Testis (tissue), 2 donors: ENCODE measurements at regions not wholly inside any gene's neighbourhood (a gene's known extent, or its start where the extent isn't known, plus 50 kb on each side); places are given as distances from the start of the nearest gene placed in this dataset.

Source experiments
- CTCF ChIP-seq, 3 experiments: fragments of 450-650 bp in 2 of 3; fragments of 200-600 bp in 1 of 3; sonication (generic) in 1 of 3; IDR thresholded peaks; one replicate each; pipeline ENCODE4 v1.5.1; 2016 to 2019; ENCODE audit warnings: antibody characterized with exemption in 3 of 3, mild to moderate bottlenecking in 2 of 3, moderate library complexity in 1 of 3
- POLR2A ChIP-seq: fragments of 450-650 bp; IDR thresholded peaks from one replicate; pipeline ENCODE4 v1.6.1; 2017; ENCODE audit warnings: antibody characterized with exemption, mild to moderate bottlenecking, moderate library complexity

GRCh38 chr3:70753572-70753971 lies 441.1 kb upstream of the MDFIC2 start:
- TF ChIP-seq CTCF (IDR thresholded peaks at IDR 0.05) (no peak), POLR2A (no peak)
